HG02943 (cell line): ENCODE measurements at regions not wholly inside any gene's neighbourhood (a gene's known extent, or its start where the extent isn't known, plus 50 kb on each side); places are given as distances from the start of the nearest gene placed in this dataset.
"Not testable (repeated sequence)": the region's sequence is repeated elsewhere in the genome, so short reads cannot be mapped to it uniquely, and the experiment has no call there.

Experiments
- ATAC-seq: cut with Tn5 transposase; IDR thresholded peaks from one replicate; pipeline ENCODE4 v1.9.1; 2021; ENCODE audit warnings: mild to moderate bottlenecking, low read depth, moderate library complexity; ENCODE audit not compliant: unreplicated experiment

DNA sequence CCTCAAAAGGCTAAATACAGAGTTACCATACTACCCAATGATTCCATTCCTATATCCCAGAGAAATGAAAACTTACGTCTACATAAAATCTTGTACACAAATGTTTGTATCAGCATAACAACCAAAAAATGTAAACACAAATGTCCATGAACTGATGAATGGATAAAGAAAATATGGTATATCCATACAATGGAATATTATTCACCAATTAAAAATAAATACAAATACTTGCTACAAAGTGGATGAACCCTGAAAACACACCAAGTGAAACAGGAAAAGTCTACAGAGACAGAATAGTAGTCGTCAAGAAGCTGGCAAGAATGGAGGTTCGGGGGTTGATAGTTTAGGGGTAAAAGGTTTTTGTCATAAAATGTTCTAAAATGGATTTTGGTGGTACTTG, 54.0 kb upstream of the ANKRD28 start:
- no peak for ATAC-seq

GRCh38 chr3:15858547-15859506, 61.0 kb upstream of the ANKRD28 start:
- peak; percentile 58 for ATAC-seq

DNA sequence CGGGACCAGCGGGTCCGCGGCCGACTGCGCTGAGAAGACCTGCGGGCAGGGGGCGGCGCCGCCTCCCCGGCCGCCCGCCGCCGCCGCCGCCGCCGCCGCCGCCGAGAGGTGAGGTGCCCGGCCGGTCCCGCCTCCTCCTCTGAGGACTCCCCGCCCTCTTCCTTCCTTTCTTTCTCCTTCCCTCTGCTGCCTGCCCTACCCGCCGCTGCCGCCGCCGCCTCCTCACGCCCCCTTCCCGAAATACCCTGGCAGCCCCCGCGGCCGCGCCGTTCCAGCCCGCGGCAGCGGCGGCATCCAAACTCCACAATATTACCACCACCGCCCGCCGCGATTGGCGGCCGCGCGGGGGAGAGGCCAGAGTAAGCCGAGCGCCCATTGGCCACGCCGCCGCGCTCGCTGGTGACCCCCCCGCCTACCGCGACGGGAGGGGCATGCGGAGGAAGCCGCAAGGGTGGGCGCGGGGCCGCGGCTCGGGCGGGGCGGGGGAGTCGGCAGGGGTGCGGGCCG, 61.8 kb upstream of the ANKRD28 start:
- peak; percentile 74 for ATAC-seq

DNA sequence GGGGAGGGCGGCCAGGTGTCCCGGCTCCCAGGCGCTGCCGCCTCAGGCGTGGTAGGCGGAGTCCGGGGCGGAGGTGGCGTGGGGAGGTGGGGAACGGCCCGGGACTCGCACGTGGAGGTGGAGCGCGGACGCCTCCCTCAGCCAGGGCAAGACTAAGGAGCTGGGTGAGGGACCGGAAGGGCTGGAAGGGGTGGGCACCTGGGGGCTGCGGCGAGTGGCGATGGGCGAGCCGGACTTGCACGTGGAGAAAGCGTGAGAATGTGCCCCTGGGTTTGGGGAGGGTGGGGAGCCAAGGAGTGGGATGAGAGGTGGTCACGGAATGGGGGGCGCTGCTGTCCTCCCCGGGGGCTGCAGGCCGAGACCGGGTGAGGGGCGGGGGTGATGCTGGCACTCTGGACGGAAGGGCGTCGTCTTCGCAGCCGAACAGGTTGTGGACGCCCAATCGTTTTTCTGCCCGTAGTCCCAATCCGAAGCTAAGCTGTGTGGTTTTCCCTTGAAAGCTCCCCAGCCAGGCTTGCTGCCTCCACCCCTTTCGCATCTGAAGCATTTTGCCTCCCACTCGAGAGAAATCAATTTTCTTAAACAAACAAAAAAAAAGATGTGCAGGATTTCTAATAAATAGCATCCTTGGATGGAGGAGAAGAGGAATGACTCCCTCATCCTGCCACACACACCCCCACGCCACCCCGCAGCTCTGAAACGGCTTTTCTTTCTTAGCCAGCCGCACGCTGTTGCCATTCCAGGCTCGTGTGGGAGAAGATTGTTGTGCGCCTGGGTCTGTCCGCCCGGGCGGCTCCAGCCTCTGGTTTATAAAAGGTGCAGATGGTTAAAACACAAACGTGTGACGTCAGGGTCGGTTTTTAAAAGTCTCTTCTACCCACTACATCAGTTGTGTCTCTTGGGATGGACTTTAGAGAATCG, 62.5 kb upstream of the ANKRD28 start:
- peak; percentile 52 for ATAC-seq

DNA sequence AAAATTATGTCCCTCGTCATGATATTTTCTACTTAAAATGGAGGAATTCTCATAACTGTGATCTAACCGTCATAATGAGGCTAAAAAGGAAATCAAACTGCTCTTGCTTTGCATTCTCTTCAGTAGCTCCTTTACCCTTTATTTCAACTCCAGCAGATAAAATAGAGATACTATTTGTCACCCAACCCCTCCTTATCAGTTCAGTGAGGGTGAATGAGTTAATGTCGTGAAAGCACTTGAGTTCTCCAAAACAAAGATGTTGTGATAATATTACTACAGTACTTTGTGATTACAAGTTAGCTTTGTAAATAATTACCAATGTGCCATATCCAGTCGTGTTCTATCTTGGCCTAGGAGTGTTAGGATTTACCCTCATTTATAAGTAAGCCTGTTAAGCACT, 63.4 kb upstream of the ANKRD28 start:
- no peak for ATAC-seq

DNA sequence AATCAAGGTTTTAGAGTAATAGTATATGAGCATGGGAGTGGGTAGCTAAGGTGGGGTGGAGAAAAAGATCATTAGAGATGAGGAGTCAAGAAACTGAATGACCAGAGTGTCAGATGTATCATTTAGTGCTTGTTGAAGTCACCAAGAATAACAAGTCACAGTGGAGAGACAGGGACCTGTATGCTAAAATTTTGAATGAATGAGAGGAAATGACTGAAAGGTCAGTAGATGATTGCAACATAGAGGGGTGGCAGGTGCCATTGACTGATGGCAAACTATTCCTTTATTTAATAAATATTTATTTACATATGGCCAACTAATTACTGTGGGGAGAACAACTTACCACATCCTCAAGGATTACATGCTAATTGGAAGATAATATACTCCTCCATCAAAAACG, 75.0 kb upstream of the ANKRD28 start:
- ATAC-seq: no peak

DNA sequence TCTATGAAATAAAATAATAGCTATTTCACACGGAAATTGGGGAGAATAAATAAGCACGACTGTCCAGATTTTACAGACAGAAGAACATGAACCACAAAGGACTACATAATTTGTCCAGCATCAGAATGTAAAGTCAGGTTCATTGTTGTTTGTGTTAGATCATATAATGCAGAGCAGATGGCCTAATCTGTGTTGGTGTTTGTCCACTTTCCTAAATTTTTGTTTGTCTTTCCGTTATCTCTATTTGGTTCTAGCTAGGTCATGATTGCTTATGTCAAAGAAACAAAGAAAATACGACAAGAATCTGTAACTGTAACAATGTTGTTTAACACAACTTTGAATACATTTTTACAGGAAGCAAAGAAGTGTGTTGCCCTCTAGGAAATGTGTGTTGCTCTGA, 75.6 kb upstream of the ANKRD28 start:
- no peak for ATAC-seq

DNA sequence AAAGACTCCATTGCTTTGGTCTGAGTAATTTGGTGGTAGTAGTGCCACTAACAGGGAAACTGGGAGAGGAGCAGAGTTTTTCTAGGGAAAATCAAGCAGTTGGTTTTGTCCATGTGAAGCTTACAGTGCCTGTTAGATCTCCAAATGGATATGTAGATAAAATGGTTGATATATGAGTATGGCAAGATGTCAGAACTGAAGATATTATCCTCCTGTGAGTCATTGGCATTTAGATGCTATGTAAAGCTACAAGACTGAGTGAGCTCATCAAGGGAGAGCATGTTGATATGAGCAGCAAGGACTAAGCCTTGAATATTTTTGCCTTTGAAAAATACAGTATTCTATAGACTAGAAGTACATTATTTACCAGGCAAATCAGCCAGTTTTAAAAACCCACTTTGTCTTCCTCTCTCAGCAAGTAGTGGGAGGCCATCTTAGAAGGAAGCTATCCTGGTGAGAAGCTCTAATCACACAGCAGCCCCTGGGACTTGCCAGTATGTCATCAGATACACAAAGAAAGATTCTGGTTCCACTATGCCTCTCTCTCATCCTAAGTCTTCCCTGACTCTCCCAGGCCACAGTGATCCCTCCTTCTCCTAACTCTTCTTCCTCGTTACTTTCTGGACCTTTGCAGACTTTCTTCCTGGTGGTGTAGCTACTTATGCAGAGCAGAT, 77.4 kb upstream of the ANKRD28 start:
- ATAC-seq: no peak

GRCh38 chr3:15876669-15877068, 78.9 kb upstream of the ANKRD28 start:
- no peak for ATAC-seq

DNA sequence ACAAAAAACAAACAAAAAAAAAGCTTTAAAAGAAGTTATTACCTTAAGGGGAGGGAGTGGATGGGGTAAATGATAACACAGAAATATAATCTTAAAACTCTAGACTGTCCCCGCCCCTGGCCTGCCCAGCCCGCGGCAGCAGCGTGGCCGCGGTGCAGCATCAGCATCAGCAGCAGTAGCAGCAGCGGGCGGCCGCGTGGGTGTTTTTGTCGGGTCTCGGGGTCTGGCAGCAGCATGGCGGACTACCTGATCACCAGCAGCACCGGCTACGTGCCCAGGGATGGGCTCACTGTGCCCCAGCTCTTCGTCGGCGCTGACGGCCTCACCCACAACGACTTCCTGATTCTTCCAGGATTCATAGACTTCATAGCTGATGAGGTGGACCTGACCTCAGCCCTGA, 80.0 kb upstream of the ANKRD28 start:
- no peak for ATAC-seq

DNA sequence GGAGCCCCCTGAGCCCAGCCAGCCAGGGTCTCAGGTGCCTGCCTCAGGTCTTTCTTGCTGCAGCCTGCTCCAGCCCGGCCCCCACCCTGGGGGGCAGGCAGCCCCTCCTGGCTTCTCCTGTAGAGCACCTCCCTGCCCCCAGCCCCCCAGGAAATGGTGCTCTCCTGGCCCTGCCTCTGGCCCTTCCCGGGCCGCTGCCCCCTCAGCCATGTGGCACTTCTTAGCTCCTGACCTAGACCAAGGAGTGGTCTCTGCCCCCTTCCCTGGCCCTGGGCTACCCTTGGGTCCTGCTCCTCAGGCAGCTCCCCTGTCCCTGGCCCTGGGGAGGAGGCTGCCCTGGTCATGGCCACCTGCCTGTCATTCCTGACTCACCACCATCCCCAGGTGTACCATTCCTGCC, 82.0 kb upstream of the ANKRD28 start:
- not testable (repeated sequence) for ATAC-seq

GRCh38 chr3:15882577-15882976, 84.8 kb upstream of the ANKRD28 start:
- no peak for ATAC-seq

GRCh38 chr3:15884132-15884531, 86.4 kb upstream of the ANKRD28 start:
- ATAC-seq: no peak

DNA sequence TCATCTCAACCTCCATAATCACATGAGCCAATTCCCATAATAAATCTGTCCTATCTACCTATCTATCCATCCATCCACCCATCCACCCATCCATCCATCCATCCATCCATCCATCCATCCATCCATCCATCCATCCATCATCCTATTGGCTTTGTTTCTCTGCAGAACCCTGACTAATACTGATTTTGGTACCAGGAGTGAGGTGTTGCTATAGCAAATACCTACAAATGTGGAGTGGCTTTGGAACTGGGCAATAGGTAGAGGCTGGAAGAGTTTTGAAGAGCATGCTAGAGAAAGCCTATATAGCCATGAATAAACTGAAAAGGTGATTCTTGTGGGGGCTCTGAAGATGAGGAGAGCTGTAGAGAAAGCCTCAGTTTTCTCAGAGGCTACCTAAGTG, 88.7 kb upstream of the ANKRD28 start:
- ATAC-seq: no peak

DNA sequence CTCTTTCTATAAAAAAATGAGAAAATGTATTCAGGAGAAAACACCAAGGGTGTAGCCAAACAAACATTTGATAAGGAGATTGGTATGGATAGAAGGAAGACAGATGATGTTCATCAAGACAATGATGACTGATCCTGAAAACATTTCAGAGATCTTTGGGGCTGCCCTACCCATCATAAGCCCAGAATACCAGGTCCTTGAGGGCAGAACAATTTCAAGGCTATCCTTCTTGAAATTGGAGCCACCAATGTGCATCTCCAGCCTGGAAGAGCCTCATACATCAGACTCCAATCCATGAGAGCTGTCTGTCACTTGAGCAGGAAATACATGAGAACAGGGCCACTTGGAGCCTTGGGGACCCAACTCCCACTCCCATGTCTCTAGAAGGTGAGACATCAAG, 89.5 kb upstream of the ANKRD28 start:
- ATAC-seq: no peak

GRCh38 chr3:15889936-15890335, 92.2 kb upstream of the ANKRD28 start:
- no peak for ATAC-seq

- ATAC-seq: no peak
Observed at GRCh38 chr3:15892311-15893227, 94.8 kb upstream of the ANKRD28 start.

- no peak for ATAC-seq
Observed at GRCh38 chr3:15894382-15894781, 96.6 kb upstream of the ANKRD28 start.

DNA sequence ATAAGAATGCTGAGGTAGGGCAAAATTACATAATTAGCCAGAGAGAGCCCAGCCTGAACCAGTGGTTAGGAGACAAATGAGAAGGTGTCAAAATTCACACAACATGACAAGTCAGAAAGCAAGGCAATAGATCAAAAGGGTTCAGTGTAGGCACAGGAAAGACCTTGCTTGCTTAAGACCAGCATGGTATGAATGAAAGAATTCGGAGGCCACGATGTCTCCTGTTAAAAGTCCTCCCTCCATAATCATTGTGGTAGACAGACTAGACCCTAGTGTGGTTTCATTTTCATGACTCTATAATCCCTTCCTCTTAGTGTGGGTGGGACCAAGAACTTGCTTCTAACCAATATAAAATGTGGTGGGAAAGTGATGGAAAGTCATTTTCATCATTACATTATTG, 98.7 kb upstream of the ANKRD28 start:
- no peak for ATAC-seq

- ATAC-seq: no peak
Observed at GRCh38 chr3:15899388-15899787, 101.6 kb upstream of the ANKRD28 start.
